ENCODE measurements at regions not wholly inside any gene's neighbourhood (a gene's known extent, or its start where the extent isn't known, plus 50 kb on each side); places are given as distances from the start of the nearest gene placed in this dataset.
"Not testable (repeated sequence)": the region's sequence is repeated elsewhere in the genome, so short reads cannot be mapped to it uniquely, and the experiment has no call there.

GRCh38 chr5:57429513-57430120 is 53.0 kb downstream of the ACTBL2 start:
- no peak for DNase-seq

- DNase-seq, result not testable (repeated sequence)
Observed at GRCh38 chr5:57429021-57429420, 53.6 kb downstream of the ACTBL2 start.

DNA sequence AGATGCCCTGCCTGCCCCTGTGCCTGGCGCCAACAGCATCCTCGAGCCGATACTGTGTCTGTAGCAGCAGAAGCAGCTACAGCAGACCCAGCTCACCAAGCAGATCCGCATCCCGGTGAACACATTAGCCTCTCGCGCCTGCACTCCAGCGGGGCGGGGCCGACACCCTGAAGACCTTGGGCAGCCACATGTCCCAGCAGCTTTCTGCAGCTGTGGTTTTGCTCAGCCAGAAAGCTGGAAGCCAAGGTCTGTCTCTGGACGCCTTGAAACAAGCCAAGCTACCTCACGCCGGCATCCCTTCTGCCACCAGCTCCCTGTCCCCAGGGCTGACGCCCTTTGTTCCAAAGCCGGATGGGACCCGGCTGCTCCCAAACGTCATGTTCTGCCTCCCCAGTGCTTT is 59.6 kb downstream of the ACTBL2 start:
- no peak for DNase-seq

DNA sequence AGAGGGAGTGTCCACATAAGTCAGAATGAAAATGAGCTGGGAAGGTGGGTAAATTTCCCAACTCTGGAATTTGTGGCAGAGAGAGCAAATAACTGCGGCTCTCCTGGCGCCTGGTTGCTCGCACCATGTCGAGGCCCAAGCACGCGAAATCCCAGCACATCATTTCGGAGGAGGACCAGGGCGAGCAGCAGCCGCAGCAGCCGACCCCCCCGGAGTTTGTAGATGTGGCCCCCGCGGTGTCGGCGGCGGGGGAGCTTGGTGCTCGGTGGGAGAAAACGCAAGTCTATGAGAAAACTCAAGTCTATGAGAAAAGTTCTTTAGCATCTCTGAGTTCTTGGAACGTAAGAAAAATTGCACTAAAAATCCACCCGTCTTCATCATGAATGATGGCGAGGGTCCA is 60.3 kb downstream of the ACTBL2 start:
- DNase-seq, result no peak

DNA sequence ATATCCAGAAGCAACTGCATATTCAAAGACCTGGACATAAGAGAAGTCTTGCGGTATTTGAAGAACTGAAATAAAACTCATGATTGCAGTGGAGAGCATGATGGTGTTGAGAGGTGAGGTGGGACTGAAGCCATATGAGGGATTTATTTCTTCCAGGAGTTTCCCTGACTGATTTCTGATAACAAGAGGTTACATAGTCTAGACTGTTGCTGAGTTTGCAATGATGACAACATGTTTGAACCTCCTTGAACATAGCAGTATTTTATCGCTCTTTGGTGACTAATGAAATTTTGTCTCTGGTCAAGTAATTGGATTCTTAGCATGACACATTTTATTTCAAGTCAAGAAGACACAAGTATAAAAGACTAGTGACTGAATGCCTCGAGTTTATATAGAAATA is 61.8 kb downstream of the ACTBL2 start:
- DNase-seq, result no peak

- DNase-seq, result no peak
Observed at GRCh38 chr5:57417971-57418370, 64.6 kb downstream of the ACTBL2 start.

DNA sequence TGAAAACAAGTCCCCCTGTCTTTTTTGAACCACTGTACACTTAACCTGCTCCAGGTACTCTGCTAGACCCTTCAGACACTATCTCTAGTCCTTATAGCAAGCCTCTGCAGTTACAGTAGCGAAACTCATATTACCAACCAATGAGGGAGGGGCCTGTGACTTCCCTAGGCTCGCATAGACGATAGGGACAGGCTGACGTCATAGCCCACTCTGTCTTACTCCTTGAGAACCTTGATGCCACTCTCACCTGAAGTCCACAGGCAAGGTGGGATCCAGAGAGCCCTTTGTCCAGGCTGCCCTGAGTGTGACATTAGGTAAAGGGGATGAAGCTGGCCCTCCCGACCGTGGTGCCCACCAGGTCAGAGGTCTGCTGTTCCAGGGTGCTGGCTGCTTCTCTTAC is 65.3 kb downstream of the ACTBL2 start:
- no peak for DNase-seq

DNA sequence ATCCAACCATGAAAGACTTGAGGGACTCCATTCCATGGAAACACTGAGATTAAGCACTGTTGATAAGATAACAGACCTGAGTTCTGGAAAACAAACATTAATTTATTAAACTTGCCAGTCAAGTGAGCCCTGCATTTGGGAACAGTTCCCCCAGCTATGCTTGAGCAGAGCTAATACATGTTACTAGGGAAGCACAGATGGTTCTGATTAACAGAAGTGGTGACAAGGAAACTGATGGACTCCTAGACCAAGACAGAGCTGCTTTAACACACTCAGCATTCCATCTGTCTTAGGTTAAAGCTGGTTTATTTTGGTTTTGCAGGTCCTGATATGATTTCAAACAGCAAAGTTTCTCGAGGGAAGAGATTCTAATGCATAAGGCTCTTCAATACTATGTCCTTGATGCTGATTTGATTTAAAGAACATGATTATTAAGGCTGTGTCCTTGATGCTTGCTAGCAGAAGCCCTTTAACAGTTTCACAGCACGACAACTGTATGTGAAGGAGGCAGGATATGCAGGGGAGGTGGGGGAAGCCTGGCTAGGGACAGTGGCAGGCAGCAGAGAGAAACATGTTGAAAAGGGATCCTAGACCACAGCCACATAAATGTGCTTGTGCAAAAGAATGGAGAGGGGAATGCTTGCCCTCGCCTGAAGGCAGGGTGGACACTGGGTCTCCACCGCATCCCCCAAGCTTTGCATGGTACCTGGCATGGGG is 66.2 kb downstream of the ACTBL2 start:
- DNase-seq, result no peak

DNA sequence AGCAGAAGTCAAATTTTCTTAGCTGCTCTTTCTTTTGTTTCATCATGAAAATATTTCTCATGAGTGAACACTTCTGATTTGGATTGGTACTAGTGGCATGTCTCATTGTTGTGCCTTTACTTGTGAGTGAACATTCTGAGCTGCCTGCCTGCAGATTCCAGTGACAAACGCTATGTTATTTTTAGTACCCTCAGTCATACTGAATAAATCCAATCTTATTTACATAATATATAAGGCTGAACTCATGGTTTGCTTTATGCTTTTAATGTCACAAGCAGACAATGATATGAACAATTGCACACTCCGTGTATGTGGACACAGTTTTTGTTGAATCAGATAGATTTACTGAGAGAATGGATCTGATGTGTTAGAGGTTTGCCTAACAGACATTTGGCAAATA is 67.8 kb downstream of the ACTBL2 start:
- no peak for DNase-seq

DNA sequence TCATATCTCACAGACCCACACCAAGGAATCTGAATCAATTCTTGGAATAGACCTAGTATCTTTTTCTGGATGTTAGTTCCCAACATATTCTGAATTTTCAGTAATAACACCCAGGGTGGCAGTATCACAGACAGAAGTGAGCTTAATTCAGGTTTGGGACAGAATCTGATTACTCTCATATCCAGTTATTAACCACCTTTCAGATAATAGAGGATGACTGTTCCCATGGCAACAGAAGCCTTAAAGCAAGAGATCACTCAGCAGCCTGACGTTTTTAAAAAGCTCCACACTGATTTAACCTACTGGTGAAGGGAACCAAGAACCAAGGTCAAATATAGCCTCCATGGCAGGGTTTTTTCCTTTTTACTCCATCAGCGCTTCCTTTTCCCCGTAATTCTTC is 68.4 kb downstream of the ACTBL2 start:
- no peak for DNase-seq

DNA sequence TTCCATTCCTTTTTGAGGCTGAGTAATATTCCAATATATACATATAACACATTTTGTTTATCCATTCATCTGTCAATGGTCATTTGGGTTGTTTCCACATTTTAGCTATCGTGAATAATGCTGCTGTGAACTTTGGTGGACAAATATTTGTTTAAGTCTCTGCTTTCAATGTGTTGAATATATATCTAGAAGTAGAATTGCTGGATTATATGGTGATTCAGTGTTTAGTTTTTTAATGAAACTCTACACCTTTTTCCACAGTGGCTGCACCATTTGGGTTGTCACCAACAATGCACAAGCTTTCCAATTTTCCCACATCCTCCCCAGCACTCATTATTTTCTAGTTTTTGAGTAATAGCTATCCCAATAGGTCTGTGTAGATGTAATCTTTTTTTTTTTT is 69.5 kb downstream of the ACTBL2 start:
- DNase-seq, result no peak

DNA sequence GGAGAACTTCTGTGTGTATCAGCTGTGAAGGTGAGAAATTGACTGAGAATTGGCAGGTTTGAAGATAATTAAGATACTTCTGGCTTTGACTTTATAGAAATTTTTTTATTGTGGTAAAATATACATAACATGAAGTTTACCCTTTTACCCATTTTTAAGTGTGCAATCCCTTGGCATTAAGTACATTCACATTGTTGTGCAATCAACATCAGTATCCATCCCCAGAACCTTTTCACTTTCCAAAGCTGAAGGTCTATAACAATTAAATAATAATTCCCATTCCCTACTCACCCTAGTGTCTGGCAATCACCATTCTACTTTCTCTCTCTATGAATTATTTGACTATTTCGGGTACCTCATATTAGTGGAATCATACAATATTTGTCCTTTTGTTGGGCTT is 69.9 kb downstream of the ACTBL2 start:
- DNase-seq, result no peak

GRCh38 chr5:57411982-57412381 is 70.6 kb downstream of the ACTBL2 start:
- DNase-seq, result no peak

- no peak for DNase-seq
Observed at GRCh38 chr5:57410374-57411320, 72.0 kb downstream of the ACTBL2 start.

DNA sequence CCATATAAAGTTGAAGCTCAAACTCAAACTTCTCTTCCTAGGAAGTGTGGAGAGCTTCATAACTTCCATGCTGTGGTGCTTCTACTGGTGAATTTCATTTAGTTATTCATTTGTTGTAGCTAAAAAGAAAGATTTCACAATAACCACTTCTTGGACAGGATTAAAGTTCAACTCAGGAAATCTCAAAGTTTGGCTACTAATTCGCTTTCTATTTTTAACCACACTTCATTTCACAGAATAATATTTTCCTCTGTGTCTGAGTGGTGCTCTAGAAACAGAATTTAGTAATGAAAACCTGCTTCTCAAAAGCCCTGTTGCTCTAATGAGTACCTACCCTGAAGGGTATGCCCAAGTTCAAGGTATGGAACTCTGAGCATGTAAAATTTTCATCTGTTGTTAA is 73.9 kb downstream of the ACTBL2 start:
- no peak for DNase-seq

DNA sequence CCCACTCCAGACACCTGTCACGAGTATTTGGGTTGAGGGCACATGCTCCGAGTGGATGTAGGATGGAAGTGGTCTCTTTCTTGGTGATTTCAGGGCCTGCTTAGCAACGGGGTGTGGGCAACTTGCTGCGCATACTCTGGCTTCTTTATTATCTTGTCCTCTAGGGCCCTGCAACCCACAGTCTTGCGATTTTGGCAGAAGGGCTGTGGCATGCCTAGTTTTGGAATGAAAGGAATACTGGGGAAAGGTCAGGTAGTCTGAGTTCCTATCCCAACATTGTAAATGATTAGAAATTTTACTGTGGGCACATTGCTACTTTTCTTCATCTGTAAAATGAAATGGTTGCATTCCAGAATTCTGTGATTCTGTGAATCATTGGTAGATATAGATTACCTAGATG is 74.3 kb downstream of the ACTBL2 start:
- DNase-seq, result no peak

DNA sequence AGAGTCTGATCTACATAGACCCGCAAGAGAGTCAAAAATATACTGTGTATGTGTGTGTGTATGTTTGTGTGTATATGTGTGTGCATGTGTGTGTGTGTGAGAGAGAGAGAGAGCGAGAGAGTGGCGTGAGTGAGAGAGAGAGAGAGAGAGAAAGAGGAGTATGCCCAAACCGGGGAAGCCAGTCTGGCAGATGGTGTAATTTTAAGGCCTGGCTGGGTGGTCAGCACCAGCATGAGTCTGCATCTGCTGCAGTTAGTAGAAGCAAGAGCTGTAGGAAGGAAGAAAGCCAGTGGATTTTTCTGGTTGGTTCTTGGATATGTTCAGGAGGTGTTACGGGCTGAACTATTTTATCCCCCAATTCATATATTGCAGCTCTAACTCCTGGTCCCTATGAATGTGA is 75.2 kb downstream of the ACTBL2 start:
- no peak for DNase-seq

DNA sequence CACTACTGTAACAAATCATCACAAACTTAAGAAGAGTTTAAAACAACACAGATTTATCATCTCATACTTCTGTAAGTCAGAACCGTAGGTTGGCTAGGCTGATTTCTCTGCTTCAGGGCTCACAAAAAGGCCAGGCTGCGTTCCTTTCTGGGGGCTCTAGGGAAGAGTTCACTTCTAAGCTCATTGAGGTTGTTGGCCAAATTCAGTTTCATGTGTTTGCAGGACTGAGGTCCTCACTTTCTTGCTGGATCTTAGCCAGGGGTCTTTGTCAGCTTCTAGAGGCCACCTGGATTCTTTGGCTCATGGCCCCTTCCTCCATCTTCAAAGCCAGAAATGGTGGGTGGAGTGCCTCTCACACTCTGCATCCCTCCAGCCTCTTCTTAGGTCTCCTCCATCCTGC is 76.0 kb downstream of the ACTBL2 start:
- no peak for DNase-seq

DNA sequence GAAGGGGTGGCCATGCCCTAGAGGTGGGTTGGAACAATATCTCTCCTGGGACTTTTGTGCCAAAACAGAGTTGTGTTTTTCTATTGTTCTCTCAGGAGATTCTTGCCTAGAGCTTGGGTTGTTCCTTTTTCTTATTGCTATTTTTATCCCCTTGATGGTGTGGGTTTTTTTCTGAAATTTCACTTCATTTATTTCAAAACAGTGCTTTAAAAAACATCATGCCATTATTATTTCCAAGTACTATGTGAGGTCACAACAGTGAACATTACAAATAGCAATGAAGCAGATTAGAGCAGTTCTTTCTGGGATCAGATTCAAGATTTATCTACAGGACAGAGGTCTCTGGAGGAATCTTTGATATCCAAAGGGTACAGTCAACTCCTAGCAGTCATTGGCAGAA is 76.6 kb downstream of the ACTBL2 start:
- DNase-seq, result no peak

- DNase-seq, result no peak
Observed at GRCh38 chr5:57402761-57403160, 79.8 kb downstream of the ACTBL2 start.

DNA sequence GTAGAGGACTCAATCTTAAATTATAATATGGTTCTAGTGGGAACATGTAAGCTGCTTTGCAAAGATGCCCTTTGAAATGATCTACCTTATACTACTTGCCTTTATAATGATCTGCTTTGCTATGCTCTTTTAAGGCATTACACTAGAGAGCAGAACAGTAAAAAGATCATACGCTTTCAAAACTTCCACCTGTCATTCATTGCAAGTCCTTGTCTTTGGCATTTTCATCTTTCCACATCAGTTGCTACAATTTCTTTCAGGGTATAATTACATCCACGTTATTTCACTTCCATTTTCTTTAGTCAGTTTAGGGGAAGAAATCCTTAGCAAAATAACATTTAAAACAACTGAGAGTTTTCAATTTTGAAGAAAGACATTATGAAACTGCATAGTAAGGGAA is 80.3 kb downstream of the ACTBL2 start:
- DNase-seq, result no peak

DNA sequence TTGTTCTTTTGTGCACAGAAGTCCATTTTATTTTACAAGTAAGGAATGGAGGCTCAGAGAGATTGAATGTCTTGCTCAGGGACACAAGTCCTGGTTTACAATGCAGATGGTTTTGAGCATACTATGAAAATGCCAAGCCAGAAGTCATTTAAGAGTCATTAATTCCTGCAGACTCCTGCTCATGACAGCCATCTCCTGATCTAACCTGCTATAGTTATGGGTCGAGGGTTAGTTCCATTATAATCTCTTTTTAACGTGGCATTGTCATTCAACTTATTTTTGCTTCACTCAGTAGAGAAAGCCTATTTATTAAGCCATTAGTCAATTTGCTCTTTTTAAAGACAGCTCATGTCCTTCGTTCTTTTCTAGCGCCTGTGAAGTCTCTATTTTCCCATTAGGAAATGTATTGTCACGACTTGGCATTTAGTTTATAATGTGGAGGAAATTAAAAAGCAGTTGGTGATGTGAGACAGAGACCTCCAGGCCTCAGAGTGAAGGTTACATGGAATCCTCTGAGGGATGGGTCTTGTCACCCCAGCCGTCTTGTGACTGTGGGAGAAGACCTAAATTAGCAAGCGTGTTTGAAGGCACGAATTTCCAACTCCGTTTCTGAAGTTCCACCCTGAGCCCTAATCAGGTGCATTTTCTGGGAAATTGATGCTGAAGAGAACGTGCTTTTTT is 84.1 kb downstream of the ACTBL2 start:
- DNase-seq, result no peak

DNA sequence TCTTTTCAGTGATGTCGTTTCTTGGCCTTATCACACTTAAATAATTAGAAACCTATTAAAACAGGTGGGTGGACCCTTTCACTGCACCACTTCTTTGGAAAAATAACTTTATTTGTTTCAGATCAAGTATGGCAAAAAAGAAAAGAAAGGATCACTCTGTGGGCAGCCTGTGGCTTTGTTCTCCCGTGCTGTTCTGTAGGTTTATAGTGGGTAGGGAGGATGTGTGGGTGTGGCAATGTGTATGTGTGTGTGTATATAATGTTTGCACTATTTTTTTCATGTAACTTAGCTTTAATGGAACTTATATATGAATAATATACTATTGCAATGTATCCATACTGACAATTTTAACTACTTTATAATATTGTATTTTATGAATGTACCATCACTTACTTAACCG is 85.9 kb downstream of the ACTBL2 start:
- DNase-seq, result no peak

All from T-helper 1 cell (primary cell).